A172 (cell line): ENCODE measurements at regions not wholly inside any gene's neighbourhood (a gene's known extent, or its start where the extent isn't known, plus 50 kb on each side); places are given as distances from the start of the nearest gene placed in this dataset.
A peak's percentile ranks its signal among the peaks of the same experiment; 100 is the strongest.

Source experiments
- DNase-seq: peaks from one replicate; pipeline ENCODE4 v3.0.0-alpha.2; 2015; ENCODE audit warnings: low spot score

- DNase-seq: peak; percentile 7
These were observed 741.4 kb upstream of the POT1 start for GRCh38 chr7:125670926-125671572.

- DNase-seq: no peak
These were observed 738.8 kb upstream of the POT1 start for GRCh38 chr7:125668321-125668993.

GRCh38 chr7:125664625-125665024 lies 735.0 kb upstream of the POT1 start:
- no peak for DNase-seq

GRCh38 chr7:125663961-125664360 lies 734.3 kb upstream of the POT1 start:
- no peak for DNase-seq

- no peak for DNase-seq
These were observed 732.1 kb upstream of the POT1 start for GRCh38 chr7:125661677-125662076.

- DNase-seq: no peak
These were observed 731.4 kb upstream of the POT1 start for GRCh38 chr7:125661006-125661405.

- no peak for DNase-seq
These were observed 724.5 kb upstream of the POT1 start for GRCh38 chr7:125654076-125654475.

- DNase-seq: no peak
These were observed 722.4 kb upstream of the POT1 start for GRCh38 chr7:125651823-125652528.

GRCh38 chr7:125648543-125648942 lies 718.9 kb upstream of the POT1 start:
- no peak for DNase-seq

GRCh38 chr7:125645770-125646169 lies 716.1 kb upstream of the POT1 start:
- no peak for DNase-seq

GRCh38 chr7:125644109-125644508 lies 714.5 kb upstream of the POT1 start:
- peak; percentile 5 for DNase-seq

- no peak for DNase-seq
These were observed 713.7 kb upstream of the POT1 start for GRCh38 chr7:125643302-125643701.

GRCh38 chr7:125641884-125642283 lies 712.3 kb upstream of the POT1 start:
- DNase-seq: no peak

GRCh38 chr7:125636320-125636962 lies 706.8 kb upstream of the POT1 start:
- no peak for DNase-seq

- no peak for DNase-seq
These were observed 688.9 kb upstream of the POT1 start for GRCh38 chr7:125618516-125618915.

- DNase-seq: no peak
These were observed 682.0 kb upstream of the POT1 start for GRCh38 chr7:125611582-125611981.

GRCh38 chr7:125606671-125607070 lies 677.0 kb upstream of the POT1 start:
- no peak for DNase-seq

- DNase-seq: peak; percentile 50
These were observed 675.6 kb upstream of the POT1 start for GRCh38 chr7:125605241-125605640.

- DNase-seq: no peak
These were observed 672.8 kb upstream of the POT1 start for GRCh38 chr7:125602441-125602840.

GRCh38 chr7:125599387-125599786 lies 669.8 kb upstream of the POT1 start:
- DNase-seq: peak; percentile 55

GRCh38 chr7:125592331-125592730 lies 662.7 kb upstream of the POT1 start:
- no peak for DNase-seq

GRCh38 chr7:125573126-125573525 lies 643.5 kb upstream of the POT1 start:
- no peak for DNase-seq

GRCh38 chr7:125572414-125572813 lies 642.8 kb upstream of the POT1 start:
- DNase-seq: no peak
